SK-N-SH treated with all-trans-retinoic acid at 6 μM for 48 hours (cell line): ENCODE measurements at regions not wholly inside any gene's neighbourhood (a gene's known extent, or its start where the extent isn't known, plus 50 kb on each side); places are given as distances from the start of the nearest gene placed in this dataset.

Source experiments
- ATAC-seq: fragments of 200-7000 bp; cut with Tn5 transposase; 3 replicates; pipeline ENCODE4 v1.9.1; 2020; ENCODE audit warnings: mild to moderate bottlenecking, moderate library complexity
- ARNTL ChIP-seq: fragments of 450-650 bp; formaldehyde crosslinking; IDR thresholded peaks from 2 replicates; pipeline ENCODE4 v1.5.0; 2020; ENCODE audit warnings: low read depth, mild to moderate bottlenecking, moderate library complexity, borderline replicate concordance
- BACH2 ChIP-seq: fragments of 250-450 bp; sonication (Bioruptor Pico); IDR thresholded peaks from 2 replicates; pipeline ENCODE4 v1.9.0; 2021; ENCODE audit warnings: mild to moderate bottlenecking, borderline replicate concordance
- CREB5 ChIP-seq: fragments of 250-450 bp; sonication (Bioruptor Pico); IDR thresholded peaks from 2 replicates; pipeline ENCODE4 v1.5.1; 2020; ENCODE audit warnings: low read depth, mild to moderate bottlenecking, moderate library complexity
- CSDC2 ChIP-seq: fragments of 250-450 bp; sonication (Bioruptor Pico); IDR thresholded peaks from 2 replicates; pipeline ENCODE4 v1.5.0; 2020; ENCODE audit warnings: mild to moderate bottlenecking, moderate library complexity
- CSRNP3 ChIP-seq: fragments of 250-450 bp; sonication (Bioruptor Pico); IDR thresholded peaks from 2 replicates; pipeline ENCODE4 v1.5.1; 2021; ENCODE audit warnings: mild to moderate bottlenecking, moderate library complexity
- ESRRG ChIP-seq: fragments of 250-450 bp; sonication (Bioruptor Pico); IDR thresholded peaks from 2 replicates; pipeline ENCODE4 v1.6.1; 2021; ENCODE audit warnings: mild to moderate bottlenecking
- GLIS3 ChIP-seq: fragments of 250-450 bp; sonication (Bioruptor Pico); IDR thresholded peaks from 2 replicates; pipeline ENCODE4 v1.5.0; 2020; ENCODE audit warnings: mild to moderate bottlenecking, moderate library complexity
- ISL1 ChIP-seq: fragments of 250-450 bp; sonication (Bioruptor Pico); IDR thresholded peaks from 2 replicates; pipeline ENCODE4 v2.1.2; 2022; ENCODE audit warnings: mild to moderate bottlenecking, moderate library complexity
- OSR1 ChIP-seq: fragments of 250-450 bp; sonication (Bioruptor Pico); IDR thresholded peaks from 2 replicates; pipeline ENCODE4 v1.8.0; 2022; ENCODE audit warnings: moderate library complexity, mild to moderate bottlenecking, inconsistent platforms
- PATZ1 ChIP-seq: fragments of 250-450 bp; sonication (Bioruptor Pico); IDR thresholded peaks from 2 replicates; pipeline ENCODE4 v1.8.0; 2020; ENCODE audit warnings: mild to moderate bottlenecking, moderate library complexity, borderline replicate concordance
- POU6F1 ChIP-seq: fragments of 250-450 bp; sonication (Bioruptor Pico); IDR thresholded peaks from 2 replicates; pipeline ENCODE4 v1.8.0; 2021; ENCODE audit warnings: low read depth, mild to moderate bottlenecking, moderate library complexity, borderline replicate concordance
- PPARA ChIP-seq: fragments of 250-450 bp; sonication (Bioruptor Pico); IDR thresholded peaks from 2 replicates; pipeline ENCODE4 v1.5.0; 2020; ENCODE audit warnings: mild to moderate bottlenecking, borderline replicate concordance
- RARB ChIP-seq: fragments of 250-450 bp; sonication (Bioruptor Pico); IDR thresholded peaks from 2 replicates; pipeline ENCODE4 v1.8.0; 2021; ENCODE audit warnings: mild to moderate bottlenecking, moderate library complexity
- SNAI2 ChIP-seq: fragments of 250-450 bp; sonication (Bioruptor Pico); IDR thresholded peaks from 2 replicates; pipeline ENCODE4 v1.5.0; 2020; ENCODE audit warnings: mild to moderate bottlenecking, moderate library complexity
- TCF4 ChIP-seq: fragments of 250-450 bp; sonication (Bioruptor Pico); IDR thresholded peaks from 2 replicates; pipeline ENCODE4 v1.8.0; 2021; ENCODE audit warnings: mild to moderate bottlenecking, moderate library complexity, borderline replicate concordance
- TSHZ2 ChIP-seq: fragments of 250-450 bp; sonication (Bioruptor Pico); IDR thresholded peaks from 2 replicates; pipeline ENCODE4 v1.5.0; 2020; ENCODE audit warnings: mild to moderate bottlenecking, moderate library complexity
- ZC3H10 ChIP-seq: fragments of 250-450 bp; sonication (Bioruptor Pico); IDR thresholded peaks from 2 replicates; pipeline ENCODE4 v1.5.1; 2021; ENCODE audit warnings: mild to moderate bottlenecking, moderate library complexity
- ZFP3 ChIP-seq: fragments of 250-450 bp; sonication (Bioruptor Pico); IDR thresholded peaks from 2 replicates; pipeline ENCODE4 v1.5.0; 2020; ENCODE audit warnings: mild to moderate bottlenecking, moderate library complexity
- ZFP30 ChIP-seq: fragments of 450-650 bp; formaldehyde crosslinking; IDR thresholded peaks from 2 replicates; pipeline ENCODE4 v1.5.0; 2022; ENCODE audit warnings: mild to moderate bottlenecking, moderate library complexity
- ZNF565 ChIP-seq: fragments of 450-650 bp; formaldehyde crosslinking; conservative IDR thresholded peaks from 2 replicates; pipeline ENCODE4 v1.5.0; 2020; ENCODE audit warnings: low read depth, mild to moderate bottlenecking, moderate library complexity
- ZNF70 ChIP-seq: fragments of 450-650 bp; formaldehyde crosslinking; IDR thresholded peaks from 2 replicates; pipeline ENCODE4 v1.5.0; 2020; ENCODE audit warnings: mild to moderate bottlenecking, moderate library complexity

GRCh38 chr14:94685166-94685581, 73.0 kb downstream of the SERPINA3 start:
- no peak for ATAC-seq

GRCh38 chr14:94682736-94683135, 70.5 kb downstream of the SERPINA3 start:
- no peak for ATAC-seq
- TF ChIP-seq ZFP30 (CRISPR knock-in tag) (no peak), CREB5 (CRISPR knock-in tag) (no peak), PATZ1 (no peak), TSHZ2 (CRISPR knock-in tag) (no peak), SNAI2 (no peak), ESRRG (CRISPR knock-in tag) (no peak), ZC3H10 (no peak), ZNF70 (CRISPR knock-in tag) (no peak), CSDC2 (CRISPR knock-in tag) (no peak)

More at GRCh38 chr14:94685166-94685581, 73.0 kb downstream of the SERPINA3 start:
- TF ChIP-seq ZFP3 (CRISPR knock-in tag), result no peak
- no peak for TF ChIP-seq CSDC2 (CRISPR knock-in tag)
- no peak for TF ChIP-seq GLIS3 (CRISPR knock-in tag)
- TF ChIP-seq ZNF70 (CRISPR knock-in tag), result no peak
- no peak for TF ChIP-seq ZNF565 (CRISPR knock-in tag)
- TF ChIP-seq OSR1, result no peak
- TF ChIP-seq CSRNP3 (CRISPR knock-in tag), result no peak
- TF ChIP-seq POU6F1 (CRISPR knock-in tag), result no peak
- TF ChIP-seq ZC3H10, result no peak
- TF ChIP-seq PATZ1, result no peak
- TF ChIP-seq SNAI2, result no peak
- TF ChIP-seq ARNTL (CRISPR knock-in tag), result no peak
- TF ChIP-seq BACH2, result no peak
- TF ChIP-seq ESRRG (CRISPR knock-in tag), result no peak
- no peak for TF ChIP-seq PPARA
- TF ChIP-seq TCF4, result no peak
- TF ChIP-seq RARB, result no peak
- TF ChIP-seq, all 23 proteins: peak for 0

- no peak for ATAC-seq
- TF ChIP-seq BACH2, result no peak
- no peak for TF ChIP-seq TSHZ2 (CRISPR knock-in tag)
- no peak for TF ChIP-seq POU6F1 (CRISPR knock-in tag)
- no peak for TF ChIP-seq ISL1 (CRISPR knock-in tag)
- TF ChIP-seq PPARA, result no peak
- TF ChIP-seq SNAI2, result no peak
- no peak for TF ChIP-seq ZFP3 (CRISPR knock-in tag)
- no peak for TF ChIP-seq RARB
- no peak for TF ChIP-seq CSDC2 (CRISPR knock-in tag)
Observed at GRCh38 chr14:94682061-94682516, 69.9 kb downstream of the SERPINA3 start.
